ENCODE measurements at regions not wholly inside any gene's neighbourhood (a gene's known extent, or its start where the extent isn't known, plus 50 kb on each side); places are given as distances from the start of the nearest gene placed in this dataset.

- DNase-seq (ENCODE audit: low spot score) = no peak
- no peak overlapping the region for H3K27ac Mint-ChIP-seq
- no peaks in the 10 kb centered on the region for H3K27me3 Mint-ChIP-seq (ENCODE audit: insufficient read depth, low read depth, poor library complexity)
- TF ChIP-seq ETS1 (IDR thresholded peaks at IDR 0.05) (no peak), NANOG (IDR thresholded peaks at IDR 0.05; ENCODE audit: borderline replicate concordance) (no peak), REST (IDR thresholded peaks at IDR 0.05; ENCODE audit: unreplicated experiment) (no peak), JUNB (IDR thresholded peaks at IDR 0.05; ENCODE audit: unreplicated experiment) (no peak), CREB1 (CRISPR knock-in tag; IDR thresholded peaks at IDR 0.05; ENCODE audit: low read depth) (no peak), ZNF462 (CRISPR knock-in tag; IDR thresholded peaks at IDR 0.05) (no peak), POLR2AphosphoS5 (IDR thresholded peaks at IDR 0.05; ENCODE audit: low read depth) (no peak), STAT1 (IDR thresholded peaks at IDR 0.05; ENCODE audit: unreplicated experiment) (no peak), CTCF (conservative IDR thresholded peaks at IDR 0.05; ENCODE audit: low read depth in 2 of 2) (no peak), ZNF331 (CRISPR knock-in tag; IDR thresholded peaks at IDR 0.05; ENCODE audit: low read depth) (no peak), EZH2phosphoT487 (IDR thresholded peaks at IDR 0.05; ENCODE audit: unreplicated experiment) (no peak), ZNF114 (CRISPR knock-in tag; IDR thresholded peaks at IDR 0.05) (no peak), EZH2 (IDR thresholded peaks at IDR 0.05; ENCODE audit: low read depth, unreplicated experiment) (no peak)
- H3K36me3 Mint-ChIP-seq (ENCODE audit: low read depth) = no peaks in the 10 kb centered on the region
- H3K4me1 Mint-ChIP-seq = peaks cover 11% of the 10 kb centered on the region; the same call in 2 of the 3 replicates
- Histone ChIP-seq H3K9me2 (ENCODE audit: insufficient read depth) (no peaks in the 10 kb centered on the region), H4K20me1 (replicated peaks; ENCODE audit: insufficient read depth) (no peaks in the 10 kb centered on the region), H3K4me2 (no peak overlapping the region), H2AFZ (no peak overlapping the region), H3K4me1 (ENCODE audit: insufficient read depth) (peaks cover 19% of the 10 kb centered on the region), H3K36me3 (ENCODE audit: insufficient read depth) (no peaks in the 10 kb centered on the region), H3K79me2 (replicated peaks; ENCODE audit: insufficient read depth) (no peaks in the 10 kb centered on the region), H3F3A (replicated peaks; ENCODE audit: low read depth) (no peaks in the 10 kb centered on the region), H3K27ac (ENCODE audit: low read depth) (no peak overlapping the region), H3K4me3 (no peak overlapping the region), H3K27me3 (ENCODE audit: insufficient read depth) (no peaks in the 10 kb centered on the region)
- ATAC-seq = no peak
- H3K4me3 Mint-ChIP-seq = no peak overlapping the region
- no peaks in the 10 kb centered on the region; the same call in 2 of the 3 replicates for H3K9me3 Mint-ChIP-seq
These were observed 535.9 kb upstream of the POT1 start for GRCh38 chr7:125465527-125465926.

Measured in GM23338 (cell line).